HG03558 (cell line): ENCODE measurements at regions not wholly inside any gene's neighbourhood (a gene's known extent, or its start where the extent isn't known, plus 50 kb on each side); places are given as distances from the start of the nearest gene placed in this dataset.
"Not testable (repeated sequence)": the region's sequence is repeated elsewhere in the genome, so short reads cannot be mapped to it uniquely, and the experiment has no call there.

Experiments
- ATAC-seq: cut with Tn5 transposase; IDR thresholded peaks from one replicate; pipeline ENCODE4 v1.9.1; 2021; ENCODE audit warnings: moderate number of reproducible peaks; ENCODE audit not compliant: unreplicated experiment; ENCODE audit errors: extremely low read depth

DNA sequence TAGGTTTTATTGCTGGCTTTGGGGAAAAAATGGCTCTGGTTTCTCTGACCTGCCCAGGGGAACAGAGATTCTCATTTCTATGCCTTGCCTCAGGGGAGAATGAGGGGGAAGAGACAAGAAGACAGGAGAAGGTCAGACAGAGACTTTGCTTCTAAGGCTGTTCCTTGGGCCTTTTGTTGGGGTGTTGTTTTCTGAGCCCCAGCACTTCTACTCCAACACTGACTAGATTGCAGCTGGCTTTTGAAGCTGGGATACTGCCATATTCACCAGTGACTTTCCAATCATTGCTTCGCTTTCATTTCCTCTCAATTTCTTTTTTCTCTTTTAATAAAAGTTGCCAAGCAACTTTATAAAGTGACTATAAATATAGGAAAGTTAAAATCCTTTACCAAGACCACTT lies 143.2 kb upstream of the ARHGEF26 start:
- ATAC-seq = no peak

- ATAC-seq = no peak
Measured at GRCh38 chr3:153979418-153980251, 141.6 kb upstream of the ARHGEF26 start.

DNA sequence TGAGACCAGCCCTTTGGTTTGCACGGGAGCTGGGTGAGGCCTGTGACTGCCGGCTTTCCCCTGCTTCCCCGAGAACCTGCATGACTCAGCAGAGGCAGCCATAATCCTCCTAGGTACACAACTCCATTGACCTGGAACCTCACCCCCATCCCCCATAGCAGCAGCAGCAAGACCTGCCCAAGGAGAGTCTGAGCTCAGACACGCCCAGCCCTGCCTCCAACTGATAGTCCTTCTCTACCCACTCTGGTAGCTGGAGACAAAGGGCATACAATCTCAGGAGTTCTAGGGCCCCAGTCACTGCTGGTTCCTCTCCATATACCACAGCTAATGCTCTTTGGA lies 141.0 kb upstream of the ARHGEF26 start:
- ATAC-seq = no peak

- ATAC-seq = not testable (repeated sequence)
Measured at GRCh38 chr3:153997364-153997763, 123.8 kb upstream of the ARHGEF26 start.

GRCh38 chr3:154003649-154004048 lies 117.5 kb upstream of the ARHGEF26 start:
- ATAC-seq = no peak

GRCh38 chr3:154011036-154011435 lies 110.2 kb upstream of the ARHGEF26 start:
- ATAC-seq = no peak

DNA sequence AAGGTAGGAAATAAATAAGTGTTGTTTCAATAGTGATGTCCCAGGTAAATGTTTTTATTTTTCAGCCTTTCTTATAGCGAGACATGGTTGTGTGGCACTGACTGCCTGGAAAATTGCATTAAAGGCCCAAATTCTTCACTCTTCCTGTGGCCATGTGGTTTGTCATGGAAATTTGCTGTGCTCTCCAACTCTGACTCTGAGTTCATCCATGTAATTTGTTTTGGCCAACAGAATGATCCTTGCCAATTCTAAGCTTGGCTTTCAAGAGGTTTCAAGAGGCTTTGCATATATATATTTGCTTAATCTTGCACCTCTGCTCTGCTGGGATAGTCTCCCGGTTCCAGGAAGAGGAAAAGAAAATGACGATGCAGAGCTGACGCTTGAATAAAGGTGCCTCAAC lies 107.5 kb upstream of the ARHGEF26 start:
- no peak for ATAC-seq

DNA sequence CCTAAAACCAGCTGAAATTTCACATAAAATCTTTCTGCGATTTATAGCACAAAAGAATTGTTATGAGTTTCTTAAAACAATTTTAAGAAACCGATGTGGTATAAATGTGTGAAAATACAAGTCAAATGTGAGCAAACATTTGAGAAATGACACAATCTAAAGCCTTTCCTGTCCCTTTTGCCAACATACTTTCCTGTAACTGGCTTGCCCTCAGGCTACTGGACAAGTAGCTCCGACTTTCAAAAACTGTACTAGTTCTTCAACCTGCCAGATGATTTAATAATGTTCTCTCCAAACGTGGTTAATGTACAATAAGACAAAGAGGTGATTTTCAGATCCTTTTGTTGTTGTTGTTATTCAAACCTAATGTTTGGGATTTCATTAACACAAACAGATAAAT lies 105.9 kb upstream of the ARHGEF26 start:
- ATAC-seq = no peak

- ATAC-seq = peak; percentile 73
Measured at GRCh38 chr3:154018100-154018696, 103.0 kb upstream of the ARHGEF26 start.

GRCh38 chr3:154022606-154023005 lies 98.6 kb upstream of the ARHGEF26 start:
- no peak for ATAC-seq

- ATAC-seq = no peak
Measured at GRCh38 chr3:154023148-154023547, 98.0 kb upstream of the ARHGEF26 start.

- no peak for ATAC-seq
Measured at GRCh38 chr3:154025007-154025406, 96.2 kb upstream of the ARHGEF26 start.

DNA sequence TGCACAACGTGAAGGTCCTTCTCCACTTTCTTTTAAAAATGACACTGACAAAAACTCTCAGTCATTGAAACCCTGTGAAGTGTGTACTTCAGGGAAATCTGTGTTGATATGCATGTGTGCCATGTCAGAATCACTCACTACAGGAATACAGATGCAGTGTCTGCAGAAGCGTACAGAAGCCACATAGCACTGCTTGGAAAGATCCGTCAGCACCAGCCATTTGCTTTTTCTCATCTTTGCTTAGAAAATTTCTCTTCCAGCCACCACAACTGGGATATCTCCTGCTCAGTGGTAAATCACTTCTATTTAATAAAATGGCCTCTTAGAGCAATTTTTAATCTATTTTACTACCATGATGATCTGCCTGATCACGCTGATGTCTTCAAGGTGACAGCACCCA lies 91.3 kb upstream of the ARHGEF26 start:
- no peak for ATAC-seq

GRCh38 chr3:154034797-154035330 lies 86.3 kb upstream of the ARHGEF26 start:
- no peak for ATAC-seq

- no peak for ATAC-seq
Measured at GRCh38 chr3:154040283-154040682, 80.9 kb upstream of the ARHGEF26 start.

- no peak for ATAC-seq
Measured at GRCh38 chr3:154044671-154045070, 76.5 kb upstream of the ARHGEF26 start.

DNA sequence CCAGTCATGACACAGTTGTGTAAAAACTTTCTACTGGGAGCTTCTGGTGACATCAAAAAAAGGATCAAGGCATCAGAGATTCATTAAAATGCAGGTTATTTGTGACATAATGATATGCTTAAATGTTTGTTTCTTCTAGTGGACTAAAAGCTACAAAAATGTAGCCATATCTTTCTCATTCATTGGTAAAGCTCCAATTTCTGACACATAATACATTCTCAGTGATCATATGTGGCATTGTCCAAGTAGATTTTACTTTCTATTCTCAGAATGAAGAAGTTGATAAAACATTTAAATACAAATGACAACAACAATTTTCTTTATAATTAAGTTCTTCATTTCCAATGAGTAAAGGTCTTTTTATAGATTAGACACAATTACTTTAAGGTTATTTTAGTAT lies 71.0 kb upstream of the ARHGEF26 start:
- ATAC-seq = no peak

GRCh38 chr3:154050766-154051165 lies 70.4 kb upstream of the ARHGEF26 start:
- ATAC-seq = no peak

- ATAC-seq = no peak
Measured at GRCh38 chr3:154059833-154060232, 61.4 kb upstream of the ARHGEF26 start.

DNA sequence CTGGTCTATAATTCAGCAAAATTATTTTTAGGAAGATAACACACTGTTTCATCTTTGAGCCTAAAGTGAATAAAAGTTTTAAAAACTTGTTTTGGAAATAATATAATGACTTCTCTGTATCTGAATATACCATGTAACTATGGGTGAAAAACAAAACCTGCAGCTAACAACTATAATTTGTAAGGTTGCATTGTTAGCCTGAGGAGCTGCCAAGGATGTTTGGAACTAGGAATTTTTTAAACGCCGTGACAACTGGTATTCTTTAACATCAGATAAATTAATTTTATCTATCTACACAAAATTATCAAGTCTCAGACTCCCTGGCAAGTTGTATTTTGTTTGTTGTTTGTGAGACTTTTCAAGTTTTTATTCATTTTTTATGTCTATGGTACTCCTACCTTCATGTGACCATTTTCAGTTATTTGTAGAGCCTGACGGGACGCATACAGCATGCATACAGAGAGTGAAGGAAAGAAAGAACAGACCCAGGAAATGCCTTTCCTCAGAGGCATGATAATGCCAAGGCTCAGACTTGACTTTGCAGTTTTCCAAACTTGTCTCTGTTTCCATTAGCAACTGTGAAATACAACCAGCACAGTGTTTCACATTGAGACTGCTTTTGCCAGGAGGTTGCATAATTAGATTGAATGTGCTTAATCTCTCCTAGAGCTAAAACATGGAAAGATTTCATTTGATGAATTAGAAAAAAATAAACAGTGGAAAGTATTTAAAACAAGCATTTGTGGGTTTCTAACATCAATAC lies 60.8 kb upstream of the ARHGEF26 start:
- ATAC-seq = no peak

DNA sequence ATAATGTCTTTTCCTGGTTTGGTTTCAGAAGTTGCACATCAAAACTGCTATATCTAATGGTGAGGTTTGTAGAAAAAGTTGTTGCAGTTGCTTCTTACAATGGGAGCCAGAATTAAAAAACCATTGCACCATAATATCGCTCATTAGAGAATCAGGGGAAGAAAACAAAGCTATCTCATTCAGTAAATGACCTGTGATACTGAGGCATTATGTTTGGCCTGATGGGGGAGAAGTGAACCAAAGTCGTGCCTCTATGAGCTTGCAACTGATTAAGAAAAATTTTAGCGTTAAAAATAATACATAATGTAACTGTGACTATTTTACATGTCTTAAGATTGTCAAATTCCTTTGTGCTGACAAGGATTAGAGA lies 60.2 kb upstream of the ARHGEF26 start:
- ATAC-seq = no peak
